Lower lobe of right lung (tissue), 2 donors: ENCODE measurements at regions not wholly inside any gene's neighbourhood (a gene's known extent, or its start where the extent isn't known, plus 50 kb on each side); places are given as distances from the start of the nearest gene placed in this dataset.
"Not testable (repeated sequence)": the region's sequence is repeated elsewhere in the genome, so short reads cannot be mapped to it uniquely, and the experiment has no call there.

Experiments
- ATAC-seq, 2 donors: fragments of 200-7000 bp; cut with Tn5 transposase; one replicate each; pipeline ENCODE4 v1.9.1; 2020 to 2022; ENCODE audit warnings: mild to moderate bottlenecking in 2 of 2, moderate library complexity in 2 of 2
- DNase-seq: peaks from one replicate; pipeline ENCODE4 v3.0.0-alpha.2; 2020
- H3K27ac ChIP-seq: fragments of 200-600 bp; one replicate; pipeline ENCODE4 v1.8.0; 2022
- H3K27me3 ChIP-seq: fragments of 200-600 bp; one replicate; pipeline ENCODE4 v1.8.0; 2022; ENCODE audit warnings: low read depth
- H3K36me3 ChIP-seq: fragments of 200-600 bp; one replicate; pipeline ENCODE4 v1.8.0; 2022; ENCODE audit warnings: mild to moderate bottlenecking
- H3K4me1 ChIP-seq: fragments of 200-600 bp; one replicate; pipeline ENCODE4 v1.8.0; 2022
- H3K4me3 ChIP-seq: fragments of 200-600 bp; one replicate; pipeline ENCODE4 v1.8.0; 2022; ENCODE audit warnings: mild to moderate bottlenecking
- H3K9me3 ChIP-seq: fragments of 200-600 bp; one replicate; pipeline ENCODE4 v1.8.0; 2022
- intact Hi-C: fragments of 100-400 bp; cut with DNase I; formaldehyde crosslinking; loops from one replicate; pipeline ENCODE4 v1.11.0; 2022
- TF ChIP-seq, protein P1 (sequence below): fragments of 200-600 bp; IDR thresholded peaks from one replicate; pipeline ENCODE4 v1.8.0; 2022; ENCODE audit warnings: antibody characterized with exemption, mild to moderate bottlenecking
- donor health status: DM: no; HTN: yes; CAD: no; lungs with severe emphysema.

DNA sequence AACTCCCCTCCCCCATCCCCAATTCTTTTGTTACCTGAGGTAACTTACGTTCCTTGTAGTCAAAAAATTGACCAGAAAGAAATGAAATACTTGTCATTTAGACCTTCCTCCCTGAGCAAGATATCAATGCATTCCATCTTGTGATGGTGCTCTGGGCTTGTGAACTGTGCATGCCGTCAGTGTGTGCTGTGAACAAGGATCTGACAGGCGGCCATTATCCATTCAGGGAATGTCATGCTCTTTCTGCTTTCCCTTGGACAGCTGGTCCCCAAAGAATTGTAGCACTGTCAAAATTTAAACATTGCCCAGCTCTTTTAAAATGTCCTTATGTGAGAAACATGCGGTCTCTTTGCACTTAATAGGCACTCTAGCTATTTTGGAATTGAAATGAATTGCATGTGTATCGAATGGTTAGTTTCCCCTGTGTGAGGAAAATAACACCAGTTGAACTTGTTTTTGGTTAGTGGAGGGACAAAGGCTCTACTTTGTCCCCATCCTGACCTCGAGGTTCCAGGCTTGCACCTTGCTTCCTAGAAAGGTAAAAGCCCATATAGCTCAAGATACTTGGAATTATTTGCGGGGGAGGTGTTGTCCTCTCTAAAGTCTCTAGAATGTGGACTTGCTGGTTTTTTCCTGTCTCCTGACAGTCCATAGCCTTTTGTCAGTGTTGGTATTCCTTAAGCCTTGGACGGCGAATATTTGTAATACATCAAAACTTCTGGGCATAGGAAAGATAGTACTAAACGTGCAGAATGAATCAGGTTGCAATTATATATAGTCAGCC is 350.9 kb downstream of the NUP35 start:
- intact Hi-C loops, result no loop called here
- TF ChIP-seq, protein P1, sequence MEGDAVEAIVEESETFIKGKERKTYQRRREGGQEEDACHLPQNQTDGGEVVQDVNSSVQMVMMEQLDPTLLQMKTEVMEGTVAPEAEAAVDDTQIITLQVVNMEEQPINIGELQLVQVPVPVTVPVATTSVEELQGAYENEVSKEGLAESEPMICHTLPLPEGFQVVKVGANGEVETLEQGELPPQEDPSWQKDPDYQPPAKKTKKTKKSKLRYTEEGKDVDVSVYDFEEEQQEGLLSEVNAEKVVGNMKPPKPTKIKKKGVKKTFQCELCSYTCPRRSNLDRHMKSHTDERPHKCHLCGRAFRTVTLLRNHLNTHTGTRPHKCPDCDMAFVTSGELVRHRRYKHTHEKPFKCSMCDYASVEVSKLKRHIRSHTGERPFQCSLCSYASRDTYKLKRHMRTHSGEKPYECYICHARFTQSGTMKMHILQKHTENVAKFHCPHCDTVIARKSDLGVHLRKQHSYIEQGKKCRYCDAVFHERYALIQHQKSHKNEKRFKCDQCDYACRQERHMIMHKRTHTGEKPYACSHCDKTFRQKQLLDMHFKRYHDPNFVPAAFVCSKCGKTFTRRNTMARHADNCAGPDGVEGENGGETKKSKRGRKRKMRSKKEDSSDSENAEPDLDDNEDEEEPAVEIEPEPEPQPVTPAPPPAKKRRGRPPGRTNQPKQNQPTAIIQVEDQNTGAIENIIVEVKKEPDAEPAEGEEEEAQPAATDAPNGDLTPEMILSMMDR, result no peak
- H3K27me3 ChIP-seq, result no peaks in the 10 kb centered on the region
- DNase-seq (no peak), ATAC-seq (no peak)
- H3K4me3 ChIP-seq, result no peak overlapping the region
- H3K9me3 ChIP-seq, result no peaks in the 10 kb centered on the region
- no peaks in the 10 kb centered on the region for H3K36me3 ChIP-seq
- no peaks in the 10 kb centered on the region for H3K4me1 ChIP-seq
- no peak overlapping the region for H3K27ac ChIP-seq

DNA sequence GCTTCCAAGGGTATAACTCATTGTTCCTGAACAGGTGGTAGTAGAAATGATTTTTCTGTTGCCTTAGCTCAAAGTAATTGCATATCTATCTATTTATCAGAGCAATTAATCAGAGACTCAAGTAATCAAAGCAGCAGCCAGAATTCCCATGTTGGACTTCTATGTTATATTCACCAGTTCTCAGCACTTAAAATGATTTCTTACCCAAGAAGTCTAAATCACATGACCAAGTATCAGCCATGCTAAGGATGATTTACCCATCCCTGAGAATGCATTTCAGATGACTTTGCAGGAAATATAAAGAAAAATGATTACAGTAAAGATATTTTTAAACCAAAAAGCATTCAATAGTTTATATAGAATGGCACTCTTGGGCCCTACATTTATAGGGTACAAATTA is 352.2 kb downstream of the NUP35 start:
- no peak for DNase-seq
- ATAC-seq, result no peak
- TF ChIP-seq, protein P1, result no peak

DNA sequence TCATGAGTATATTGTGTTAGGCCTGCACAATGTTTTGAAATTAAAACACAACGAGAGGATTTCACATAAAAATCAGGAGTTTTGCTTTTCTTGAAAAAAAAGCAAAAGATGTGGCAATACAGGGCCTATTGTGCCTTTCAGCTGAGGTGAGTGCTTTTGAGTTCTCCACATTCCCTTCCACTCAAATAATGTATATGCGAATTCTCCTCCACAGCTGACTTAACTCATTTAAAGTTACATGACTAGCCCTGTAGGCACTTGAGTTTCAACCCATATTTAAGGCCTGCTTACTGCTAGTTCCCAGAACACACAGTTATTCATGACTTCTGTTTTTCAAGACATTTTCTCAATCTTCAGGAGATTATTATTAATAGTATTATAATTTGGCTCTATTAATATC is 353.1 kb downstream of the NUP35 start:
- no peak overlapping the region for H3K27ac ChIP-seq
- H3K27me3 ChIP-seq, result no peaks in the 10 kb centered on the region
- no peaks in the 10 kb centered on the region for H3K9me3 ChIP-seq
- no peak overlapping the region for H3K4me3 ChIP-seq
- TF ChIP-seq, protein P1, result no peak
- no peaks in the 10 kb centered on the region for H3K36me3 ChIP-seq
- DNase-seq (no peak), ATAC-seq (no peak)
- intact Hi-C loops, result no loop called here
- H3K4me1 ChIP-seq, result no peaks in the 10 kb centered on the region

More for the DNA sequence above, 352.2 kb downstream of the NUP35 start:
- intact Hi-C loops, result no loop called here
- Histone ChIP-seq H3K27me3 (no peaks in the 10 kb centered on the region), H3K9me3 (no peaks in the 10 kb centered on the region), H3K36me3 (no peaks in the 10 kb centered on the region), H3K4me1 (no peaks in the 10 kb centered on the region), H3K4me3 (no peak overlapping the region), H3K27ac (no peak overlapping the region)

DNA sequence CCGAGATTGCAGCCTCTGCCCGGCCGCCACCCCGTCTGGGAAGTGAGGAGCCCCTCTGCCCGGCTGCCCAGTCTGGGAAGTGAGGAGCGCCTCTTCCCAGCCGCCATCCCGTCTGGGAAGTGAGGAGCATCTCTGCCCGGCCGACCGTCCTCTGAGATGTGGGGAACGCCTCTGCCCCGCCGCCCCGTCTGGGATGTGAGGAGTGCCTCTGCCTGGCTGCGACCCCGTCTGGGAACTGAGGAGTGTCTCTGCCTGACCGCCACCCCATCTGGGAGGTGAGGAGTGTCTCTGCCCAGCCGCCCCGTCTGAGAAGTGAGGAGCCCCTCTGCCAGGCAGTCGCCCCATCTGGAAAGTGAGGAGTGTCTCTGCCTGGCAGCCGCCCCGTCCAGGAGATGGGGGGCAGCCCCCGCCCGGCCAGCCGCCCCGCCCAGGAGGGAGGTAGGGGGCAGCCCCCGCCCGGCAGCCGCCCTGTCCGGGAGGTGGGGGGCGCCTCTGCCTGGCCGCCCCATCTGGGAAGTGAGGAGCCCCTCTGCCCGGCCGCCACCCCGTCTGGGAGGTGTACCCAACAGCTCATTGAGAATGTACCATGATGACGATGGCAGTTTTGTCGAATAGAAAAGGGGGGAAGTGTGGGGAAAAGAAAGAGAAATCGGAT is 354.8 kb downstream of the NUP35 start:
- ATAC-seq, H3K4me1 ChIP-seq, H3K36me3 ChIP-seq, intact Hi-C loops, DNase-seq, H3K9me3 ChIP-seq, H3K27ac ChIP-seq, H3K27me3 ChIP-seq, H3K4me3 ChIP-seq: not testable (repeated sequence)

DNA sequence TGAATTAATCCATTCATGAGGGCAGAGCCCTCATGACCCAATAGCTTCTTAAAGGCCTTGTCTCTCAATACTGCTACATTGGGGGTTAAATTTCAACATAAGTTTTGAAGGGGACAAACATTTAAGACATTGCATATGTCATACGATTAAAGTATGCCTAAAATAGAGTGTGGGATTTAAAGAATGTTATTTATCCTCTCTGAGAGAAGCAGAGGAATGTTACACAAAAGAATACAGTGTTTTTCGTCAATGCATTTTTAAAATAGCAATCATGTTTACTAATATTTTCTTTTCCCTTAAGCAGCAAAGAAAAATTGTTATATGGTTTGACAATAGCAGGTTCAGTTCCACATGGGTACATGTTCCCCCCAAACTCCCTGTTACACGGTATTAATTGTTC is 363.1 kb downstream of the NUP35 start:
- intact Hi-C loops, result no loop called here
- no peak overlapping the region for H3K27ac ChIP-seq
- TF ChIP-seq, protein P1, result no peak
- no peak for DNase-seq
- no peaks in the 10 kb centered on the region for H3K9me3 ChIP-seq
- no peaks in the 10 kb centered on the region for H3K27me3 ChIP-seq
- no peaks in the 10 kb centered on the region for H3K4me1 ChIP-seq
- no peak overlapping the region for H3K4me3 ChIP-seq
- H3K36me3 ChIP-seq, result no peaks in the 10 kb centered on the region
- ATAC-seq, result no peak

DNA sequence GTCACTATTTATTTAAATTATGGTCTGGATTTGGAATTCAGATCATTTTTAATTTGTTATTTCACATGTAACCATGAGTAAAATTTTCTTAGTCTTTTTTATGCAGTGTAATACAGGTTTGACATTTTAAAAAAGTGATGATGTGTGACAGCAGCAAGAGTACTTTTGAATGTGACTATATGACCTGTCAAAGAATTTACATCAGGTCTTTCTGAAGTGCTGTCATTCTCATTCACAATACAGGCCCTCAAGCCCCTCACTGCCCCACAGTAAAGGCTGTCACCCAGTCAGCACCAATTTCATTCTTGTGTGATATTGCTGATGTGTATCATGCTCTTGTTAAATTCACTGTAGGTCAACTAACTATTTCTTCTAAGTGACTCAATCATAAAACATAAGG is 364.2 kb downstream of the NUP35 start:
- H3K27ac ChIP-seq, result no peak overlapping the region
- DNase-seq (no peak), ATAC-seq (no peak)
- intact Hi-C loops, result no loop called here
- H3K36me3 ChIP-seq, result no peaks in the 10 kb centered on the region
- H3K27me3 ChIP-seq, result no peaks in the 10 kb centered on the region
- TF ChIP-seq, protein P1, result no peak
- H3K4me1 ChIP-seq, result no peaks in the 10 kb centered on the region
- no peak overlapping the region for H3K4me3 ChIP-seq
- H3K9me3 ChIP-seq, result no peaks in the 10 kb centered on the region
